Nephron (organoid): ENCODE measurements at regions not wholly inside any gene's neighbourhood (a gene's known extent, or its start where the extent isn't known, plus 50 kb on each side); places are given as distances from the start of the nearest gene placed in this dataset.

Experiments used
- H3K27ac Mint-ChIP-seq, 3 experiments: 2 replicates each; pipeline ENCODE4 v1.8.0; 2020; ENCODE audit warnings: mixed read lengths in 3 of 3, mild to moderate bottlenecking in 2 of 3, moderate library complexity in 1 of 3
- H3K27me3 Mint-ChIP-seq: 2 replicates; pipeline ENCODE4 v1.8.0; 2021; ENCODE audit warnings: low read depth, mild to moderate bottlenecking, moderate library complexity, mixed read lengths
- H3K36me3 Mint-ChIP-seq: 2 replicates; pipeline ENCODE4 v1.8.0; 2020; ENCODE audit warnings: low read depth, mixed read lengths
- H3K4me1 Mint-ChIP-seq: 2 replicates; pipeline ENCODE4 v1.8.0; 2020; ENCODE audit warnings: mixed read lengths
- H3K4me3 Mint-ChIP-seq, 3 experiments: 2 replicates each; pipeline ENCODE4 v1.8.0; 2020; ENCODE audit warnings: mild to moderate bottlenecking in 3 of 3, mixed read lengths in 3 of 3, moderate library complexity in 2 of 3
- H3K9me3 Mint-ChIP-seq: 2 replicates; pipeline ENCODE4 v1.8.0; 2020; ENCODE audit warnings: mixed read lengths
- CTCF ChIP-seq, 3 experiments: fragments of 200-600 bp; sonication (generic); IDR thresholded peaks; one replicate each; pipeline ENCODE4 v1.5.0; 2021; ENCODE audit warnings: antibody characterized with exemption in 3 of 3; ENCODE audit not compliant: unreplicated experiment in 3 of 3

DNA sequence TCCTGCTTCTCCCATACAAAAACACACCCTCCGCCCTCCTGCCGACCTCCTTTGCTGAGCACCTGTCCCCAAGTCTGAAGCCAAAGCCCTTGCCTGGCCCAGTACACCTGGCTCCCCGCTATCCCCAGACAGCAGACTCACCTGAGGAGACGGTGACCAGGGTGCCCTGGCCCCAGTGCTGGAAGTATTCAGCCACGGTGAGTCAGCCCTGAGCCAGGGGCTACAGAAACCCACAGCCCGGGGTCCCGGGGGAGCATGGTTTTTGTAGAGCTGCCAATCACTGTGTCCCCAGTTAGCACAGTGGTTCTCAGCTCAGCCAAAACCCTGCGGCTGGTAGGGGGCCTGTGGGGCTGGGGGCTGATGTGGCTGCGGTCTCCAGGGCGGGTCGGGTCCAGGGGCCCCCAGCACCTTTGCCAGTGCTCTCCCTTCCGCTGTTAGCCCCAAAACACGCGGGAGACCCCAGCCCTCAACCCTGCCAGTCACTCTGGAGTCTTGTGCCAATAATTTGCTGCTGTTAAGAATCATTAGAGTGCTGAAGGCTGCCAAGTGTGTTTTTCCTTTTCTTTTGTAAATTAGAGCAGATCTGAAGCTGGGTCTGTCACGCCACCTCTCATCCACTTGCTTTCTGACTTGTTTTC, 339.0 kb downstream of the TMEM121 start:
- Mint-ChIP-seq H3K27me3 (no peaks in the 10 kb centered on the region), H3K27ac (no peak overlapping the region), H3K4me1 (no peaks in the 10 kb centered on the region), H3K9me3 (peaks cover 53% of the 10 kb centered on the region), H3K36me3 (no peaks in the 10 kb centered on the region), H3K4me3 (no peak overlapping the region)
- no peak for TF ChIP-seq CTCF (IDR thresholded peaks at IDR 0.05; ENCODE audit: unreplicated experiment in 3 of 3)

GRCh38 chr14:105865904-105866840, 339.8 kb downstream of the TMEM121 start:
- Mint-ChIP-seq H3K4me3 (no peak overlapping the region), H3K27me3 (no peaks in the 10 kb centered on the region), H3K27ac (no peak overlapping the region), H3K4me1 (no peaks in the 10 kb centered on the region), H3K9me3 (peaks cover 52% of the 10 kb centered on the region), H3K36me3 (no peaks in the 10 kb centered on the region)
- no peak for TF ChIP-seq CTCF (IDR thresholded peaks at IDR 0.05; ENCODE audit: unreplicated experiment in 3 of 3)

- peaks cover 54% of the 10 kb centered on the region for H3K9me3 Mint-ChIP-seq
- no peak overlapping the region for H3K4me3 Mint-ChIP-seq
- TF ChIP-seq CTCF (IDR thresholded peaks at IDR 0.05; ENCODE audit: unreplicated experiment in 3 of 3), result no peak
- H3K27ac Mint-ChIP-seq, result no peak overlapping the region
- H3K27me3 Mint-ChIP-seq, result no peaks in the 10 kb centered on the region
- no peaks in the 10 kb centered on the region for H3K4me1 Mint-ChIP-seq
- no peaks in the 10 kb centered on the region for H3K36me3 Mint-ChIP-seq
These were observed 340.5 kb downstream of the TMEM121 start for GRCh38 chr14:105866841-105867321.

DNA sequence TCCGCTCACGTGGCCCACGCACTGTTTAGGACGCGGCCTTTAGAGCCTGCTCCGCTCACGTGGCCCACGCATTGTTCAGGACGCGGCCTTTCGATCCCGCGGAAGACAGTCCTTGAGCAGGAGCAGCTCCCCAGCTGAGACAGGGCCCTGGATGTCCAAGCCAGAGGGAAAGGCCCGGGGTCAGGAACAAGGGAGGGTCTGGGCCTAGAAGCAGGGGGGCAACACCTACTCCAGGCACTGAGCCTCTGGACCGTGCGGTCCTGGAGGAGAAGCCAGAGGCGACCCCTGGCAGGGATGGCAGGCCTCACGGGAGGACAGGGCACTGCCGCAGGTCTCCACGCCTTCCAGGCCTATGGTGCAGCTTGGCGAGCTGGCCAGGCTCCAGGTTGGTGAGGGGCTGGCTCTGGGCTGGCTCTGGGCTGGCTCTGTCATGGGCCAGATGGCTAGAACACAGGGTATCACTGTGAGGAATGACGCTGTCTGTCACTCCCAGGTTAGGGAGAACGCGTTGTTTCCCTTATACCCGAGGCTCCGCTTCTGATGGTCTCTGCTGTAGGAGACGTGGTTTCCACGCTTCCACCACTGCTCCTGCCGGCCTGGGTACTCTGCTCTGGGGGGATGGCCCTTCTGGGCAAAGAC, 341.7 kb downstream of the TMEM121 start:
- Mint-ChIP-seq H3K36me3 (no peaks in the 10 kb centered on the region), H3K4me3 (no peak overlapping the region), H3K27ac (no peak overlapping the region), H3K27me3 (no peaks in the 10 kb centered on the region), H3K9me3 (peaks cover 53% of the 10 kb centered on the region), H3K4me1 (no peaks in the 10 kb centered on the region)
- TF ChIP-seq CTCF (IDR thresholded peaks at IDR 0.05; ENCODE audit: unreplicated experiment in 3 of 3), result no peak

- H3K27ac Mint-ChIP-seq, result no peak overlapping the region
- H3K9me3 Mint-ChIP-seq, result peaks cover 70% of the 10 kb centered on the region
- H3K27me3 Mint-ChIP-seq, result no peaks in the 10 kb centered on the region
These were observed 345.2 kb downstream of the TMEM121 start for GRCh38 chr14:105871590-105871989.

More at GRCh38 chr14:105871590-105871989, 345.2 kb downstream of the TMEM121 start:
- TF ChIP-seq CTCF (IDR thresholded peaks at IDR 0.05; ENCODE audit: unreplicated experiment in 3 of 3), result no peak
- Mint-ChIP-seq H3K4me3 (no peak overlapping the region), H3K4me1 (no peaks in the 10 kb centered on the region), H3K36me3 (no peaks in the 10 kb centered on the region)
